ENCODE measurements at regions not wholly inside any gene's neighbourhood (a gene's known extent, or its start where the extent isn't known, plus 50 kb on each side); places are given as distances from the start of the nearest gene placed in this dataset.
A peak's percentile ranks its signal among the peaks of the same experiment; 100 is the strongest.
"Not testable (repeated sequence)": the region's sequence is repeated elsewhere in the genome, so short reads cannot be mapped to it uniquely, and the experiment has no call there.

- not testable (repeated sequence) for DNase-seq
Observed at GRCh38 chr16:72729552-72729951, 318.4 kb downstream of the ZFHX3 start.

DNA sequence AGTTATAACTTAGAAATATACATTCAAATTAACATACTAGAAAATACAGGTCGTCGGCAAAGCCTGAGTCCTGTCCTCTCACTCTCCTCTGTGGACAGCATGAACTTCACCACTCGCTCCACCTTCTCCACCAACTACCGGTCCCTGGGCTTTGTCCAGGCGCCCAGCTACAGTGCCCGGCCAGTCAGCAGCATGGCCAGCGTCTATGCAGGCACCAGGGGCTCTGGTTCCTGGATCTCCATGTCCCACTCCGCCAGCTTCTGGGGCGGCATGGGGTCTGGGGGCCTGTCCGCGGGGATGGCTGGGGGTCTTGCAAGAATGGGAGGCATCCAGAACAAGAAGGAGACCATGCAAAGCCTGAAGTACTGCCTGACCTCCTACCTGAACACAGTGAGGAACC, 319.4 kb downstream of the ZFHX3 start:
- no peak for DNase-seq

DNA sequence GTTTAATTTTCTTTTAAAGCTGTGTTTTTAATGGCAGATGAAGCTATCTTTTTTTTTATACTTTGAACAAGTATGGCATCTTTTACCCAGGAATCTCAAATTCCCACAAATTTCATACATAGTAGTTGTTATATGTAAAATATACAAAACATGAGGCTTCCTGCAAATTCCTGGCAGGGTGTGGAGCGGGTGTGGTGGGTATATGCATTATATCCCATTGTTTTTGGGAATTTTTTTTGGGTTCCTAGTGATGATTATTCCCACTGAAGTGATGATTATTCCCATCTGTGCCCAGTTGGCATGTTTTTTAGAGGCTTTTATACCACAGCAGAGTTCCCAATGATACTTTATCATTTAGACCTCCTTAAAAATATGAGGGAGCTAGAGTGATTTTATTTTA, 320.4 kb downstream of the ZFHX3 start:
- no peak for DNase-seq

DNA sequence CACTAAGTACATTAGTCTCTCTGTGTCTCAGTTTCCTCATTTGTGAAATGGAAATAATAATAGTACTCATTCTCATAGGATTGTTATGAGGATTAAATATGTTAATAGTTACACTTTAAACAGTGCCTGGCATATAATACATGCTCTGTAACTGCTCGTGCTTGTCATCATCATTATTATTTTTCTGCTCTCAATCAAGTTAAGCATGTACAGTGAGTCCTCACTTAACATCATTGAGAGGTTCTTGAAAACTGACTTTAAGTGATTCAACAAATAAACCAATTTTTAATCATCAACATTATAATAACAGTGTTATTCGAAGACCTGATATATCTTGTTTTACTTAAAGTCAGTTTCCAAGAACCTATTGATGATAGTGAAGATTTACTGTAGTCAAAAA, 322.3 kb downstream of the ZFHX3 start:
- DNase-seq, result no peak

GRCh38 chr16:72723781-72724180, 324.1 kb downstream of the ZFHX3 start:
- no peak for DNase-seq

GRCh38 chr16:72722552-72722951, 325.4 kb downstream of the ZFHX3 start:
- peak in 10 of 58 donors; percentile 0 to 17 (median 5) for DNase-seq

- no peak for DNase-seq
Observed at GRCh38 chr16:72721981-72722380, 325.9 kb downstream of the ZFHX3 start.

DNA sequence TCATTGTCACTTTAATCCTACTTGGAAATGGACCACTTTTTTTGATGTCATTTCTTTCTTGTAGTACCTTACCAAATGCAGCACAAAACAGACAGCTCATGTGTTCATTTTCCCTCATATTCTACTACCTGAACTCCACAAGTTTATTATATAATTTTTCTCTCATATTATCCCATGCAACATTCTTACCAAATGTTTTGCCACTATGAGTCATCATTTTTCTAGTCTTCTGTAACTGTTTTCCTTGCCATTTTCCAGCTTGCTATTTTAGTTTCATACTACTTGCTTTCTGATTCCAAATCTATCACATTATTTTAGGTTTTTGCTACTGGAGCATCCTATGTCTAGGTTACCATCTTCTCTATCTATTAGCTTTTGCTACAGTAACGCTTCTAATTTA, 332.7 kb downstream of the ZFHX3 start:
- peak in 1 of 58 donors; percentile 0 for DNase-seq

GRCh38 chr16:72711823-72712222, 336.1 kb downstream of the ZFHX3 start:
- no peak for DNase-seq

GRCh38 chr16:72705801-72706200, 342.1 kb downstream of the ZFHX3 start:
- no peak for DNase-seq

DNA sequence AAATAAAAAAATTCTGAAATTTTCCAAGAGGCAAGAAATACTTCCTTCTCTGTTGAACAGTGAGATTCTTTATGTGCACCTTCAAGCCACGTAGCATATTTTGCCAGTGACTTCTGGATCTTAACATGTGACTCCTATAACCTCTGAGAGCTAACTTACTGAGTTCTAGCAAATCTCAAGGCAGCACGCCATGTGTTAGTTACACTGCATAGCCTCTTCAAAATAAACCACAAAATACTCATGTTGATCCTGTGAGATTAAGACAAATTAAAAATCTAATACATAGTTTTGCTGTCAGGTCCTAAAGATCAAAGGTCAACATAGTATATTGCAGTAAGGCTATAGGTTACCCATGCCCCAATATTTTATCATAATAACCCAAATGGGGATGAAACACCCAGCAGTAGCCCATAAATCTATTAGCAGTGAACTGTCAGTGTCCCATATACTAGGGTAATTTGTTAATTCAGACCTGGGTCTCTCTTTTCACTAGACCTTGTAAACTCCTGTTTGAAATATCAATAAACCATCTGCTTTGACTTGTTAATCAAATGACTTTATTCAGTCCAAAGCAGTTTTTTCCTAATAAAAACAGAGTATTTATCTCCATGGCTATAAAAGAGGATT, 343.1 kb downstream of the ZFHX3 start:
- no peak for DNase-seq

- no peak for DNase-seq
Observed at GRCh38 chr16:72689851-72690250, 358.1 kb downstream of the ZFHX3 start.

DNA sequence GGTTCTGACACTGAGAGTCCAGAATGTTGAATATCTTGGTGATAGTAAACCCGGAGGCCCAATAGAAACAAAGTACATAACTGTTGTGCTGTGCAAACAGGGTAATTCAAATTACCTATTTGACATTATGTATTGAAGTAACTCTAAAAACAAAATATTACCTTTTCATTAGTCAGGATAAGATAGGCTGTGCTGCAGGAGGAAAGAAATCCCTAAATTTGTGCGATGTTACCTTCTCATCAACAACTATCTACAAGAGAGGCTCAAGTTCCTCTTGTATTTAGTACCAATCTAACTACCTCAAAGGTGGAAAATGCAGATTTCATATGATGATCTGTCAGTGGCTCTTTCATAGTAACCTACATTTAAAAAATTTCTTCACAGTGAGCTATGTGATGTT, 367.2 kb downstream of the ZFHX3 start:
- DNase-seq, result no peak

DNA sequence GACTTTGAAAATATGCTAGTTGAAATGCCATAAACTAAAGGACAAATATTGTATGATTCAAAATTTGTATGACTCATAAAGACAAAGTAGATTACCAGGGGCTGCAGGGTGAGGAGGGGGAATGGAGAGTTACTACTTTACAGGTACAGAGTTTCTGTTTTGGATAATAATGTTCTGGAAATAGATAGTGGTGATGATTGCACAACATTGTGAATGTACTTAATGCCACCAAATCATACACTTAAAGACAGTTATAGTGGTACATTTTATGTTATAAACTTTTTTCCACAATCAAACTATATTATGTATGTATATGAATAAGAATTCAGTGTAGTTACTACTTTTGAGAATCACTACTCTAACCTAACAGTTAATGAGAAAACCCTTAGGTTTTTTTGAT, 368.1 kb downstream of the ZFHX3 start:
- no peak for DNase-seq

- DNase-seq, result no peak
Observed at GRCh38 chr16:72677662-72678447, 370.1 kb downstream of the ZFHX3 start.

DNA sequence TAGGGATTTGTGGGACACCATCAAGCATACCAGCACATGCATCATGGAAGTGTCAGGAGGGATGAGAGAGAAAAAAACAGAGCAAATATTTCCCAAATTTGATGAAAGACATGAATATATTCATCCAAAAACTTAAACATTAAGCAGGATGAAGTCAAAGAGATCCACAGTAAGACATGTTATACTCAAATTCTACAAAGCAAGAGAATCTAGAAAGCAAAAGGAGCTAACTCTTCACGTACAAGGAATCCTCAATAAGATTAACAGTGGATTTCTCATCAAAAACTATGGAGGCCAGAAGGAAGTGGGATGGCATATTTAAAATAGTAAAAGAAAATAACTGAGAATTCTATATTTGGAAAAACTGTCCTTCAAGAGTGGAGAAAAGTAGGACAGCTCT, 374.8 kb downstream of the ZFHX3 start:
- no peak for DNase-seq

DNA sequence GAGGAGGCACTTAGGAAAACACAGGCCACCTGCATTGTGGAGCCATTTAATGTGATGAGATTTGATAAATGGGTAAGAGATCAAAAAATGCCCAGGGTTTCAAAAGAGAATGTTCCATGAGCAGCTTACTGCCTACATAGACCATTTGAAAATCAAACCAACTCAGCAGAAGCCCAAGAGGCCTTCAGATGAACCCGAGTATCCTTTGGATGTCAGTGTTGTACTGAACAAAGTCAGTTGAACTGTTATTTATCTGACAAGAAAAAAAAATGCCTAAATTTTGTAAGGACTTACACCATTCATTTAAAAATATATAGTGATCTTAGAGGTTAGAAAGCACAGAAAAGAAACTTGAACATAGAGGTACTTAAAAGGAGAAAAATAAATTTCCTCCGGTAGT, 381.7 kb downstream of the ZFHX3 start:
- DNase-seq, result no peak

DNA sequence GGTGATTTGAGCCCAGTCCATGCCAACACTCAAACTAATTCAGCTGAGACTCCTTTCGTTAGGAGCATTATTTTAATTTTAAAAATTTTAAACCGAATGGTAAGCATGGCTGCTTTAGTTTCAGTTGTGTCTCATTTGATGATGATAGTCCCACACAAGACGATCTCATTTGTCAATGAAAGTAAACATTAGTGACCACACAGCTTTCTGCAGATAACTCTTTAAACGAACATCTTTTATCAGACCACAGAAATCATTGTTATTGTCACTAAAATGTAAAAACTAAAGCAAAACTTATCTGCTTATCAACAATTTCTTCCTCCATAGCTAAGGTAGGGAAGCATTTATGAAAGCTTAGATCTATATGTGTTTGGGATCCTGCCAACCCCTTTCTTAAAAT, 382.2 kb downstream of the ZFHX3 start:
- DNase-seq, result no peak

DNA sequence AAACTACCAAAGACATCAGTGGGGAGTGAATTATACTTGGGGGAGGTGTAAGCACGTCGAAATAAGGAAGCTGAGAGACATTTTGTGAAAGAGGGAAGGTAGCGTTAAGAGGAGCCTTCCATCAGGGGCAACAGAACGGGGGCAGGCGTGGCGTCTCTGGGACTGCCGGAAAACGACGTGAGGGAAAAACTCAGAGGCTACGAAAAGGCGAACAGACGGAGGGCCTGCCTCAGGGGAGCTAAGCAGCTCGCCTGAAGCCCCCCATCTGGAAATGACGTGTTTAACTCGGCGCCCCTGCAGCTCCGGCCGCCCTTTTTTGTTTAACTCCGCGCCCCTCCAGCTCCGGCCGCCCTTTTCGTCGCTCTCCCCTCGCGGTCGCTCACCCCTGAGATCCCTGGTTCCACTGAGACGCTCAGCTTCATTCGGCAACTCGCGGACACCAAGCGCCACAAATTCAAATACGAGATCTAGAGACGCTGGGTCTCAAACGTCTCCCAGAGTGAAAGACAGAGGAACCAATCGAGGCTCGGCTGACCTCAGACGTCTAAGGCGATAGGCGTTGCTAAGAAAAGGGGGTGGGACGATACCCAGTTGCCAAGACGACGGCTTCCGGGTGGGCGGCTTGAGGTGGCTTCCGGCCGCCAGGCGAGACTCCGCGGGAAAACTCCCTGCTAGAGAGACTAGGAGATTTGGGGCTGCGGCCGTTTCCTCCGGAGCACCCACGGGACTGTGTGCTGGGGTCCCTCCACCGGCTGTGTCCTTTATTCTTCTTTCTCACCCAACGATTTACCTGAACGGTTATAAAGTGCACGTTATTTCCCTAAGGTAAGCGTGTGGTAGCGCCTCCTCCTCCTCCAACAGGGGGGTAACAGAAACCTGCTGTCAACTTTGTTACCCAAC, 383.2 kb downstream of the ZFHX3 start:
- peak; percentile 19 to 97 (median 88) for DNase-seq

DNA sequence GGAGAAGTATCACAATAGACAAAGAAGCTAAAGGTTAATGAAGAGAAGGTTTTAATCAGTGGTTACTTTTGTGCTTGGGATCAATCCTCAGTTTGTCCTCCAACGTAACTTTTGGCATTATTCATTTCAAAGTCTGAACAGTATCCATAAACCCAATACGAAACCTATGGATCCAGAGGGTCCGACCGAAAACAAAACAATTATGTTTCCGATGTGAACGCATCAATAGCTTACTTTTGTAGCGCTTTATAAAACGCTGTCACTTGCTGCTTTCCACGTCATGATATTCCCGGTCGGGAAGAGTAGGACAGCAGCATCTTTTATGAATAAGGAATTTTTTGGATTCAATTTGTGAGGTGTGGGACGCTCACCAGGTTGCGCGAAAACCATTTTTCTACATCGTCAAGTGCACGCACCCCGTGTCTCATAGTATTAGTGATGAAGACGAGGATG, 383.8 kb downstream of the ZFHX3 start:
- no peak for DNase-seq

GRCh38 chr16:72658888-72659717, 388.8 kb downstream of the ZFHX3 start:
- DNase-seq, result no peak

All from anterior cingulate cortex (tissue), 58 donors.